ENCODE measurements at regions not wholly inside any gene's neighbourhood (a gene's known extent, or its start where the extent isn't known, plus 50 kb on each side); places are given as distances from the start of the nearest gene placed in this dataset.

DNA sequence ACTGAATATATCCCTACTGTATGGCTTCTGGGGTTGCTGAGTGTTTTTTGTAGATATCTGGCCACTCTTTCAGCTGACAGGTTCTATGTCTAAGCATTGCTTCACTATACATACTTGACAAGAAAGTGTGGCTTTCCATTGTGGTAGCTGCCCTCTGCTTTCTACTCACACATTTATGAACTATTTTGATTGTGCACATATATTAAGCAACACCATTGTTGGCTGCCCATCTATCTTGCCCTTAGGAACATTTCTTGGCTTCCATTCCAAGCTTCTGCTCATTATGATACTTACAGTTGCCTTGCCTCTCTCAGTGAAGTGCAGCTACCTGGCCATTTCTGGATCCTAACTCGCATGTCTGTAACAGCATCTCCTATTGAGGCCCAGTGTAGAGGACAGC is 153.6 kb upstream of the MOCS2 start:
- TF ChIP-seq, protein P1, sequence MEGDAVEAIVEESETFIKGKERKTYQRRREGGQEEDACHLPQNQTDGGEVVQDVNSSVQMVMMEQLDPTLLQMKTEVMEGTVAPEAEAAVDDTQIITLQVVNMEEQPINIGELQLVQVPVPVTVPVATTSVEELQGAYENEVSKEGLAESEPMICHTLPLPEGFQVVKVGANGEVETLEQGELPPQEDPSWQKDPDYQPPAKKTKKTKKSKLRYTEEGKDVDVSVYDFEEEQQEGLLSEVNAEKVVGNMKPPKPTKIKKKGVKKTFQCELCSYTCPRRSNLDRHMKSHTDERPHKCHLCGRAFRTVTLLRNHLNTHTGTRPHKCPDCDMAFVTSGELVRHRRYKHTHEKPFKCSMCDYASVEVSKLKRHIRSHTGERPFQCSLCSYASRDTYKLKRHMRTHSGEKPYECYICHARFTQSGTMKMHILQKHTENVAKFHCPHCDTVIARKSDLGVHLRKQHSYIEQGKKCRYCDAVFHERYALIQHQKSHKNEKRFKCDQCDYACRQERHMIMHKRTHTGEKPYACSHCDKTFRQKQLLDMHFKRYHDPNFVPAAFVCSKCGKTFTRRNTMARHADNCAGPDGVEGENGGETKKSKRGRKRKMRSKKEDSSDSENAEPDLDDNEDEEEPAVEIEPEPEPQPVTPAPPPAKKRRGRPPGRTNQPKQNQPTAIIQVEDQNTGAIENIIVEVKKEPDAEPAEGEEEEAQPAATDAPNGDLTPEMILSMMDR (conservative IDR thresholded peaks at IDR 0.05; ENCODE audit: low read length), result no peak
- no peak for TF ChIP-seq EZH2phosphoT487 (IDR thresholded peaks at IDR 0.05; ENCODE audit: borderline replicate concordance, low read depth, low read length)

All from OCI-LY7 (cell line).